ENCODE measurements at regions not wholly inside any gene's neighbourhood (a gene's known extent, or its start where the extent isn't known, plus 50 kb on each side); places are given as distances from the start of the nearest gene placed in this dataset.

DNA sequence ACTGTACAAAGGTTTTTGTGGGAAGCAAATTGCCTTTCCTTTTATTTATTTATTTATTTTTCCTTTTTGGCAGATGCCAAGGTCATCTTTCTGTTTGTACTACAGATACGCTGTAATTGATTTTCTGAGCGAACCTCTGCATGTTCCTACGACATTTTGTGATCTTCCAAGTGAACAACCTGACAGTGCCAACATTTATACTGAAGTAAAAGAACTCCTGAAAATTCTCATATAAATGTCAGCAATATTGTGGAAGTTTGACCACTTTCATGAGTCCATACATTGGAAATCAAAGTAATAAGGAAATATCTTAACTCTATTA, 86.8 kb upstream of the EEPD1 start:
- ATAC-seq, result no peak
- no peak for DNase-seq

DNA sequence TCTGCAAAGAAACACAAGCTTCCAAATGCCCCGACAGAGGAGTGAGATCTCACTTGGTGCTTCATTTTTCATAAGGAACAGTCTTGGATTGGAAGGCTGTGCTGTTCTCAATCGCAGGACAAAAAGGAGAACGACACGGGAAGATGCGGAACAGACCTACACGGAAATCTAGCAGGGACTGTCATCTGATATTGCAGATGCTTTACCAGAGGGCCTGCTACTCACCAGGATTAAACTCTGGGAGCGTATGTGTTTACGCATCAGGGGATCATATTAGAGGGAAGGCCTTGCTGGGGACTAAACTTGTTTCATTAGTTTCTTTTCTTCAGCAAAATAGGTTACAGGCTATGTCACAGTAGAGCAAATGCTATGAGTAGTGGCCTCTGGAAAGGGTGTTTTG, 82.8 kb upstream of the EEPD1 start:
- DNase-seq, result no peak
- ATAC-seq, result no peak

GRCh38 chr7:36071605-36072004, 81.4 kb upstream of the EEPD1 start:
- DNase-seq (no peak), ATAC-seq (no peak)

GRCh38 chr7:36072620-36073019, 80.4 kb upstream of the EEPD1 start:
- DNase-seq (no peak), ATAC-seq (no peak)

- no peak for DNase-seq
- no peak for ATAC-seq
Measured at GRCh38 chr7:36075561-36075960, 77.5 kb upstream of the EEPD1 start.

GRCh38 chr7:36076074-36076473, 77.0 kb upstream of the EEPD1 start:
- no peak for ATAC-seq
- no peak for DNase-seq

DNA sequence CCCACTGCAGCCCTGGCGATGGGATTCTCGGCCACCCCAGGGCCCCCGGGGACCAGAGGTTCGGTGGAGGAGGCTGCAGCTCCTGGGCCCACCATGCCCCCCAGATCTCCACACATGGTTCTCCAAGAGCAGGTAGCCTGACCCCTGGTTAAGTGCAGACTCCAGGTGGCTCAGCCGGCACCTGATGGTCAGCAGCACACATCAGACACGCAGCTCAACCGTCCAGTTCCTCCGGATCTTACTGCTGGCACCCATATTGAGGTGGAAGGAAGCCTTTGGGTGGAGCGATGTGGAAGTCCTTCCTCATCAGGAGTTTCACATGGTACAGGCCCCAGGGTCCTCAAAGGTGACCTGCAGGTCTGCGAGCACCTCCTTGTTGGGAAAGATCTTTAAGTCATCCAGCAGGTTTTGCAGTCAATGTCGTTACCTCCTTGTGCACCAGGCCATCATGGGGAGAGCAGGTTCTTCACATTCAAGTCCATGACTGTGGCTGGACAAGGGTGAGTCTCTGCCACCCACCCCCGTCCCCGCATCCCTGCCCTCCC, 74.2 kb upstream of the EEPD1 start:
- ATAC-seq (no peak), DNase-seq (no peak)

- no peak for ATAC-seq
- no peak for DNase-seq
Measured at GRCh38 chr7:36079446-36080025, 73.5 kb upstream of the EEPD1 start.

DNA sequence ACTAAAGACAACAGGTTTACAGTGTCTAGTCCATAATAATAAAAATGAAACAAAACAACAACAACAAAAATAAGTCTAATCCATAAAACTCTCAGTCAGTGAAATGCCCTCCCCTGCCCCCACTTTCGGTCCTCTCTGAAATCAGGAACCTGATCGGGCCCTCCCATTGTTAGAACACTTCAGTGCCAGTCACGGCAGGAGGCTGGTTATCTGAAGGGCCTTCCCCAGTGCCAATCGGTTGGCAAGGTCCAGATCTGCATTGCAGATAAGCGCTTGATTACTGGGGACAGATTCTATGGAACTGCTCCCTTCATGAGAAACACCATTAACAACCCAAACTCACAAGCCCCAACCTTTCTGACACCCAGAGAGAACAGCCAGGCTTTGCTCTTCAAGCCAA, 72.2 kb upstream of the EEPD1 start:
- DNase-seq (no peak), ATAC-seq (no peak)

GRCh38 chr7:36082216-36082615, 70.8 kb upstream of the EEPD1 start:
- no peak for DNase-seq
- no peak for ATAC-seq

- ATAC-seq (no peak), DNase-seq (no peak)
Measured at GRCh38 chr7:36082910-36083309, 70.1 kb upstream of the EEPD1 start.

DNA sequence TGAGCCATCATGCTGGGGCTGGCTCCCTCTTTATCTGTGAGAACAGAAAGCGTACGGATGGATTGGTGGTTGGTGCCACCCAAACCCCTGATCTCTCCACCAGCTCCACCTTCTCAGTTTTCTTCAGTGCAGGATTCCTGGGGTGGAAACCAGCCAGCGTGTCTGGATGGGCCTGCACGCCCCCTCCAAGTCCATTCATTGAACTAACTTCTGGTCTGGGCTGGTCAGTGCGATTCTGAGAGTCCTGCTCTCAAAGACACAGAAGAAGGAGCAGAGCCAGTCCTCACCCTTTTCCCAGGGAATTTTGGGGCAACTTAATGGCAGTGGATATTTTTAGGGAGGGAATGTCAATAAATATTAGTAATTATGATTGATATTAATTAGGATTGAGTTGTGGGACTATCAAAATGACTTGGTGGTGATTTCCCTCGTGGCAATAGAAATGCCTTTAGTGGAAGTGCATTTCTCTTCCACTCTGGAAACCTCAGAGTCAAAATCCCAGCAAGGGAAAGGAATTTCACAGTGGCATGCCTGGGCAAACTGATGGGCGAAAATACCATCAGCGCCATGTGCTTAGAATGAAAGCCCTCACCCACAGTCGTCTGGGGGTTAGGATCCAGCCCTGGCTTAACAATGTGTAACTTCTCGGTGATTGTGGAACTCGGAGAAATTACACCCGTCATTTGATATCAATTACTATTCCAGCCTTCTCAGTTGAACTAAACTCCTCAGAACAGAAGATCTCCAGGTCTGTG, 69.3 kb upstream of the EEPD1 start:
- ATAC-seq (no peak), DNase-seq (no peak)

GRCh38 chr7:36084485-36085091, 68.5 kb upstream of the EEPD1 start:
- ATAC-seq (no peak), DNase-seq (no peak)

GRCh38 chr7:36085096-36085495, 68.0 kb upstream of the EEPD1 start:
- ATAC-seq (no peak), DNase-seq (no peak)

- DNase-seq (no peak), ATAC-seq (no peak)
Measured at GRCh38 chr7:36086571-36086970, 66.5 kb upstream of the EEPD1 start.

DNA sequence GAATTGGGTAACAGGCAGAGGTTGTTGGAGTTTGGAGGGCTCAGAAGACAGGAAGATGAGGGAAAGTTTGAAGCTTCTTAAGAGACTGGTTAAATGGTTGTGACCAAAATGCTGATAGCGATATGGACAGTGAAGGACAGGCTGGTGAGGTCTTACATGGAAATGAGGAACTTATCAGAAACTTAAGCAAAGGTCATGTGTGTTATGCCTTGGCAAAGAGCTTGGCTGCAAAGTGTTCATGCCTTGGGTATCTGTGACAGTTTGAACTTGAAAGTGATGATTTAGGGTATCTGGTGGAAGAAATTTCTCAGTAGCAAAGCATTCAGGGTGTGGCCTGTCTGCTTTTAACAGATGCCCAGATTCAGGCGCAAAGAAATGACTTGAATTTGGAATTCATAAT, 64.5 kb upstream of the EEPD1 start:
- ATAC-seq (no peak), DNase-seq (no peak)

GRCh38 chr7:36088966-36089365, 64.1 kb upstream of the EEPD1 start:
- DNase-seq, result no peak
- ATAC-seq, result no peak

GRCh38 chr7:36090976-36091873, 61.8 kb upstream of the EEPD1 start:
- DNase-seq (no peak), ATAC-seq (no peak)

DNA sequence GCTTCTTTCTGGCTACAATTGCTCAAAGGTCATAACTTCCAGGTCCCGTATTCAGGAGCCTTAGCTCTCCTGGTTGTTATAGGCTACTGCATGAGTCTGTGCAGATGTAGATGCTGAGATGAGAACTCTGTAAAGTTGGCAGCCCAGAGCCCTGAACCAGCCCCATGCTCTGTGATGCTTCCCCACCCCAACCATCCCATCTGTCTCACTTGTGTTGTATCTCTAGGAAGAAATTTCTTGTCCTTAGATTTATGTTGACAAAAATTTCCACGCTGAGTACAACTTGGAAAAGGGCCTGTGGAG, 61.2 kb upstream of the EEPD1 start:
- ATAC-seq, result no peak

DNA sequence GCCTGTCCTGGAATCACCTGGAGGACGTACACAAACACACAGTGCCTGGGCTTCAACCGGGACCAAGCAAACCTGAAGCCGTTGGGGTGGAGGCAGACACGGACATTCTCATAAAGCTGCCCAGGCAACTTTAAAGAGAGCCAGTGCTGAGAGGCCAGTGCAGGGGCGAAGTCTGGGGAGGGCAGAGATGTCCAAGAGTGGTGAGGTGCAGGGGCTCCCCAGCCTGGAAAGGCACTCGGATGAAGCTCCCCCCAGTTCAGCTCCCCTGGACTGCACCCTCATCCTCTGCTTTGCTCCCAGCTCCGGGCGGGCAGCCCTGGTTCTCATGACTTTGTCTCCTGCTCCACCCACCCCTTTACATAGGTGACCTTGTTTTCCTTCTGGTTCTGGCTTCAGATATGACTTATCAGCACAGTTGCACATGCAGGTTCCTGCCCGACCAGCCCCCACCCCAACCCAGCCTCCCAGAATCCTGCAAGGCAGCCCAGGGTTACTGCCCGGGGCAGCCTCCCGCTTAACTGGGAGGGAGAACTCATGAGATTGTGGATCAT, 60.8 kb upstream of the EEPD1 start:
- no peak for ATAC-seq
- DNase-seq, result no peak

More for the DNA sequence above, 61.2 kb upstream of the EEPD1 start:
- DNase-seq, result no peak

GRCh38 chr7:36096460-36097095, 56.5 kb upstream of the EEPD1 start:
- no peak for DNase-seq
- ATAC-seq, result no peak

GRCh38 chr7:36098096-36098495, 55.0 kb upstream of the EEPD1 start:
- no peak for DNase-seq
- no peak for ATAC-seq

All from stimulated activated naive CD8-positive, alpha-beta T cell treated with anti-CD3 and anti-CD28 coated beads, Interleukin-15, Interleukin-2, amounts not matched to agents 100 U/mL and 50 U/mL, for 24 hours (primary cell).